HG03457 (cell line): ENCODE measurements at regions not wholly inside any gene's neighbourhood (a gene's known extent, or its start where the extent isn't known, plus 50 kb on each side); places are given as distances from the start of the nearest gene placed in this dataset.
A peak's percentile ranks its signal among the peaks of the same experiment; 100 is the strongest.

Experiments used
- ATAC-seq: cut with Tn5 transposase; IDR thresholded peaks from one replicate; pipeline ENCODE4 v1.9.1; 2021; ENCODE audit warnings: moderate number of reproducible peaks; ENCODE audit not compliant: unreplicated experiment

- no peak for ATAC-seq
Observed at GRCh38 chr6:115728171-115728570, 332.5 kb downstream of the FRK start.

DNA sequence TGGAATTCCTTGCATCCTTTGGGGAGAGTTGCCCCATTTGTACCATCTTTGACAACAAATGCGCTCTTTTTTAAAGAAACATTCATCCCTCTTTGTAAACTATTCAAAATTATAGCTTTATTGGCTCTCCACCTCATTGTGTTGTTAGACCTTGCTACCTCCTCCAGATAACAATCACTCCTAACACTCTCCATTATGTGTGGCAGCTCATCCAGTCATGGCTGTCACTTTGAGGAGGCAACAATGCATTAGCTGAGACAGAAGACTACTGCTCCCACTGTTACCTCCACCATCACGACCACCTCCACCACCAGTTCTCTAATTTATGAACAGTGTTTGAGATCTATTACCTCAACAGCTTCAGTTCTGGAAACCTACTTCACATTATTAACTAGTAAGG, 339.1 kb downstream of the FRK start:
- no peak for ATAC-seq

GRCh38 chr6:115720900-115721299, 339.8 kb downstream of the FRK start:
- no peak for ATAC-seq

DNA sequence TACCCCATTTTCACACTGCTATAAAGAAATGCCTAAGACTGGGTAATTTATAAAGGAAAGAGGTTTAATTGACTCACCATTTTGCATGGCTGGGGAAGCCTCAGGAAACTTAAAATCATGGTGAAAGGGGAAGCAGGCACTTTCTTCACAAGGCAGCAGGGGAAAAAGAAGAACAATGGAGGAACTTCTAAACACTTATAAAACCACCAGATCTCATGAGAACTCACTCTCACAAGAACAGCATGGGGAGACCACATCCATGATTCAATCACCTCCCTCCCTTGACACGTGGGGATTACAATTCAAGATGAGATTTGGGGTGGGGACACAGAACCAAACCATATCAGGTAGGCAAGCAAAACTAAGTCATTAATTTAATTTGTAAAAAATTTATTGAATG, 343.2 kb downstream of the FRK start:
- peak; percentile 29 for ATAC-seq

GRCh38 chr6:115717062-115717461, 343.6 kb downstream of the FRK start:
- ATAC-seq = peak; percentile 98

GRCh38 chr6:115712291-115712961, 348.3 kb downstream of the FRK start:
- ATAC-seq = no peak

GRCh38 chr6:115708850-115709249, 351.8 kb downstream of the FRK start:
- ATAC-seq = no peak

DNA sequence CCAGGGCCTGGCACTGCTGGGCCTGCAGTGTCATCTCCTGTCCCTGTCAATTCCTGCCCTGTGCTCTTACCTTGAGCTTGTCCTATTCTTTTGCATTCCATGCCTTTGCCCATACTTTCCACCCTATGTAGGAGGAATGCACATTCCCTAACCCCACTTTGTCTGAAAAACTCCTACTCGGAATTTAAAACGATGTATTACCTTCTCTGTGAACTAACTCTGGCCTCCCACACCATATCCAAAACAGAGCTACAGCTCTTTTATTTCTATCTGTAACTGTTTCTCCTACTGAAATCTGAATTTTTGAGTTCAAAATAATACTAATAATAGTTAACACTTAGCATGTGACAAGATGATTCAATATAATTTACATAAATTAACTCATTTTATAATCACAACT, 353.7 kb downstream of the FRK start:
- ATAC-seq = no peak

GRCh38 chr6:115706324-115706723, 354.4 kb downstream of the FRK start:
- no peak for ATAC-seq

GRCh38 chr6:115704028-115704427, 356.7 kb downstream of the FRK start:
- ATAC-seq = no peak

DNA sequence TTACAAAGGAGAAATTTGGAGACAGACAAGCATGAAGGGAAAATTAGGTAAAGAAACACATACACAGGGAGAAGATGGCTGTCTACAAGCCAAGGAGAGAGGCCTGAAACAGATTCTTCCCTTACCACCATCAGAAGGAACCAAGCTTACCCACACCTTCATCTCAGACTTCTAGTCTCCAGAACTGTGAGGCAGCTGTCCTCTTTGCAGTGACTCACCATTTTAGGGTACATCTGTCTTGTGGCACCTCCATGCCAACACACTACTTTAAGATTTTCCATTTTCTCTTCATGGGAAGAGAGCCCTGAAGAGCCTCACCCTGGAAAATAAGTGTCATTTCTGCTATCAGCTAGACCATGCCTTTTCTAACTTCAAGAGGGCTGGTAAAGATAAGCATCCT, 369.3 kb downstream of the FRK start:
- ATAC-seq = no peak

DNA sequence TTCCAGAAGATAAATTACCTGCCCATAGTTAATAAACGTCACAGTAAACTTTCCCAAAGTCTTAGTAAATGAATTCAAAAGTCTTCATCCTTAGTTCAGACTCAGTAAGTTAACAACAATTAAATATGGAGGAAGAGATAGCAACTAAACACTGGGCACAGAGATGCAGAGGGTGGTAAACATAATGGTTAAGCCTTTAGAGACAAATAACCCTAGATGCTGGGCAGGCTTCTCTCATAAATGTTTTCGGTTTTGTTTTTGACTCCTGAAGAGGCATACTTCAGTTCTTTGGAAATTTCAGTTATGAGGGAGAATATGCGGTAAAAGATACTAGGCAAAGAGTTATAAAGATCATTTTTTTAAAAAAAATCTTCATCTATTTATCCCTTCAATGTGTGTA, 369.8 kb downstream of the FRK start:
- ATAC-seq = no peak

DNA sequence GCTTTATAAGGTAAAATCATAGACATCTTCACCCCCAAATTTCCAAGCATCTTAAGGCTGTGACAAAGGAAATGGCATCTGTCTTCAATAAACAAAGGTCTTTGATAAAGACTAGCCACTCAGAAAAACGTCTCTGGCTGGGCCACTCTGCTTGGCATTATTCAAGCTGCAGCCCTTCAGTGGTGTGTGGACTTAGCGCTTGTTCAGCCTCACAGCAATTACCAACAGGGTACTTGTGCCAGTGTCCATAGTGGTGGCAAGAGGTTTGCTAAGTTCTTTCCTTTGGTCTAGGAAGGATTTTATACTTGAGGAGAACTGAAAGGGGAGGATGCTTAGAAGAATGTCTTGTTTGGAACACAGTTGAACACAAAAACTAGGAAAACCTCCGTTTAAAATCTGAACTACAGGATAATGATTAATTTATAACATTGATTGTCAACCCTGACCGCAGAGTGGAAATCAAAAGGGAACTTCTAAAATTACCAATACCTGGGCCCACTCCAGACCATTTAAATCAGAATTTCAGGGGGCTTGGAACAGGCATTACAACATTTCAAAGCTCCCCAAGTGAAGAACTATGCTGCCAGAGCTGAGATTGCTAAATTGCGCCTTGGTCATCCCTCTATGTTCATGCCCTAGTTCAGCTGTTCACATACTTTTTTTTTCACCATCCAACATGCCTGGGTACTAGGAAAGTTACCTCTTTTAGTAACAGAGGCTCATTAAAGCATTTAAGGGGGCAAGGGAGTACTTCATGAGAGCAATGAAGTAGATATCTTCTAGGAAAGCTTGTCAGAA, 378.5 kb downstream of the FRK start:
- no peak for ATAC-seq

DNA sequence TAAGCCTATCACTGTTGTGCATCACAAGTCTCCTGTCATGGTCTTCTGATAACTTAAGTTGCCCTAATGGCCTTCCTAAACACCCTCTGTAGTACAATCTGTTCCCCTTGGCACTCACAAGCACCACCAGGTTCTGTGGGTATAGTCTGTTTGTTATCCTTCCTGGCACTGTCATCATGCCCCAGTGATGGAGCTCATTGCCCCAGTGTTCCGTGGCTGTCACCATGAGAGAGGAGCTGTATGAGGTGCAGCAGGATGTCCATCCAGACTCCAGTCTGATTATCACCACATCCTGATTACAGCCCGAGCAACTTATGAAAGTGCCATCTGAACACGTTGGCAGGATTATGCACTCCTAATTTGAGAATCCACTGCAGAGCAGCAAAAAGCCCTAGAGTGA, 380.1 kb downstream of the FRK start:
- no peak for ATAC-seq

GRCh38 chr6:115677198-115677597, 383.5 kb downstream of the FRK start:
- no peak for ATAC-seq

GRCh38 chr6:115675443-115675842, 385.2 kb downstream of the FRK start:
- no peak for ATAC-seq

DNA sequence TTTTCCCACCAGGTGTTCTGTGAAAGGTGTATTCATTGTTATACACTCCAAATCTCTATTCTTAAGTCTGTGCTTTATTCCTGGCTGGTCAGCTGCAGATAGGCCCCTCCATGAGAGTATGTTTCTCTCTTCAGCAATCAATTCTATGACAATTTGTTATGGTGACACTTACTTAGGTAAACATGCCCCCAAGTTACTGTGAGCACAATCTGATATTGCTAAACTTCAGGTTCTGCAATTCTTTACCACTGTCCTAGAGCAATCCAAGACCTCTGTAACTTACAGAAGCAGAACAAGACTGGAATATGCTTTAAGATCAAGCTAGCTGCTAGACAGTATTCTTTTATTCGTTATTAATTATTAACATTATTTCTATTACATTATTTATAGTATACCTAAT, 391.9 kb downstream of the FRK start:
- no peak for ATAC-seq

DNA sequence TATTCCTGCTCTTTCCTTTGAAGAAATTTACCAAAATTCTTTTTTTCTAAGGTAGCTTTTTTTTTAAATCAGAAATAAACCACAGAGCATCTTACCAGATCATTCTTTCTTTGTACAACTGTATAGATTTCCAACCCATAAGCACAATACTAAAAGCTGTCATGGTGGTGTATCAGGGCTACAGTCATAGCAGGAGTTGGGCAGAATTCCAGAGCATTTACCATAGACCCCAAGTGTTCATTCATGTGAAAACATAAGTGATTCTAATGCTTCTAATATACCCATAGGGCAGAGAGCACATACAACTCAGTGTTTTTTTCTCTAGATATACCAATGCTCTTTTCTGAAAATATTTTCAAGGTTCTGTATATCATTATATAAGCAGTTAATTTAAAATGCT, 392.5 kb downstream of the FRK start:
- no peak for ATAC-seq

DNA sequence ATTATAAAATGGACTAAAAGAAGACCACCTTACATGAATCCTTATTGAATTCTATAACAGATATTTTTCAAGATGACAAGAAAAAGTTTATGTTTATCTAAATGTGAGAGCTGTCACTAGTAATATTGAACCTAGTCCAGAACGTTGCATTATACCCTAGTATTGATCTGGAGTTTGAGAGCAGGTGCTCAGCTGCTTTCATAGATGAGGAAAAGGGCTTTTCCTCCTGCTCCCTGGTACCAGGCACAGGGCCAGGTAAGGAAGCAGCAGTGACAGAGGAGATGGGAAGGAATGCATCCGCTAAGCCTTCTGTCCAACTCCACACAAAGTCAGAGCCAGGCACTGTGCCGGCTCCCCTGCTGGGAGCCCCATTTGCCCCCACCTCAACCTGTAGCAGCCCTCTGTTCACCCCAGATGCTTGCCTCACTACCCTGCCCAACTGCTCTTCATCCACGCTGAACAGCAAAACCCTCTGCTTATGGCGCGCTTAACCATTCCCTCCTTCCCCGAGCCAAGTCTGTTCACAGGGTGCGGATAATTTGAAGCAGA, 393.1 kb downstream of the FRK start:
- ATAC-seq = no peak

DNA sequence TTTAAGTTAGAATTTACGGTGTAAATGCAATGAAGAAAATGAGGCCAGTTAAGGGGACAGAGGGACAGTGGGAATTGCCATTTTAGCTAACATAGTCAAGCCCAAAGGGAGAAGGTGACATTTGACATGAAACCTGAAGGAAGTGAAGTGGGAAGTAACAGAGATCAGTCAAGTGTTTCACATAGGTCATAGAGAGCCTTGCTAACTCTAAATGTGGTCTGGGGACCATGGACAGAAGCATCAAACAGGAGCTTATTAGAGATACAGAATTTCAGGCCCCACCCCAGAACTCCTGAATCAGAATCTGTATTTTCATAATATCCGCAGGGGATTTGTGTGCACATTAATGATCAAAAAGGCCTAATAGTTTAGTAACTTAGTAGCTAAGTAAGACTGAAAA, 393.7 kb downstream of the FRK start:
- no peak for ATAC-seq

GRCh38 chr6:115665310-115665709, 395.4 kb downstream of the FRK start:
- ATAC-seq = no peak

GRCh38 chr6:115663681-115664080, 397.0 kb downstream of the FRK start:
- no peak for ATAC-seq
